ENCODE measurements at regions not wholly inside any gene's neighbourhood (a gene's known extent, or its start where the extent isn't known, plus 50 kb on each side); places are given as distances from the start of the nearest gene placed in this dataset.
"Not testable (repeated sequence)": the region's sequence is repeated elsewhere in the genome, so short reads cannot be mapped to it uniquely, and the experiment has no call there.

DNA sequence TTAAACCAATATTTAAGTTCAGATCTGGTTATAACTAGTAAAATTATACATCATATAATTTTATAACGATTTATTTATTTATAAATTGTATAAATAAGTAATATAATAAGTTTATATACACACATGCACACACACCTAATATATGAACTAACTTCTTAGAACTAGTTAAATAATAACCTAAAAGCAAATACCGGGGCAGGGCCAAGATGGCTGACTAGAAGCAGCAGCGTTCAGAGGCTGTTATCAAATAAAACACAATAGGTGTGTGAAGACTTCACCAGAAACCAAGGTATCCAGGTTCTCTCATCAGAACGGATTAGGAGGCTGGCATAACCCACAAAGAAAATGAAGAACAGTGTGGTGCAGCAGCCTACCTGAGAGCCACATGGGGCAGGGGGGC lies 653.6 kb upstream of the CBLB start:
- no peak for TF ChIP-seq ESRRG (CRISPR knock-in tag; IDR thresholded peaks at IDR 0.05)
- no peak for TF ChIP-seq OSR1 (CRISPR knock-in tag; IDR thresholded peaks at IDR 0.05)
- no peak for TF ChIP-seq ISL1 (CRISPR knock-in tag; IDR thresholded peaks at IDR 0.05)
- TF ChIP-seq BACH2 (CRISPR knock-in tag; IDR thresholded peaks at IDR 0.05; ENCODE audit: borderline replicate concordance), result no peak
- no peak for ATAC-seq

DNA sequence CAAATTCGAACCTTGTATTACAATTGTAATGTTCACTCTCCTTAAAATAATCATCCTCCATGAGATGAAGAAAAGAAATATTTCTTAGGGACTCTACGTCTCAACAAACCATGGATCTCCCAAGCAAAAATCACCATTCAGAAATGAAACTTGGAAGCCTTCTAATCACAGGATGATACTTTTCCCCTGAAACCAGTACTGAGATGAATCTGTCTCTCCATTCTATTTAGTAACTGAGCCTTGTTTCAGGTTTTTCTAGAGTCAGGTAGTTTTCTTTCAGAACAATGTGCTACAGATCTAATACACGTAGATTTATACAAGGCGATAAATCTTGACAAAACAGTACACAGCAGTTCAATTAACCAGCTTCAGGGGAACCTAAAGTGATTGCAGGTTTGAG lies 660.1 kb upstream of the CBLB start:
- ATAC-seq, result no peak

DNA sequence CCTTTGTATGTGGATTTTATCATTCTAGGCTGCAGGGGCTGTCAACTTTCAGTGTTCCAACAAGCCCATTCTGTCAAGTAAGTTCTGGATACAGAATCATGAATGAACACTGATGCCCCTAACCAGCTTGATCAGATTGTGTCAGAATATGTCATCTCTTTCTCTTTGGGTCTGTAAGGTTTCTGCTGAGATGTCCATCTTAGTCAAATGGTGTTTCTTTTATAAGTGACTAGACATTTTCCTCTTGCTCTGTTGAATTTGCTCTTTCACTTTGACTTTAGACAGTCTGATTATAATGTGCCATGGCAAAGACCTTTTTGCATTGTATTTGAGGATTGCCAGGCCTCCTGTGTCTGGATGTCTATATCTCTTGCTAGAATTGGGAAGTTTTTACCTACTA lies 660.9 kb upstream of the CBLB start:
- ATAC-seq, result no peak
- no peak for TF ChIP-seq TCF4 (CRISPR knock-in tag; IDR thresholded peaks at IDR 0.05; ENCODE audit: borderline replicate concordance)

More for the DNA sequence above, 660.1 kb upstream of the CBLB start:
- TF ChIP-seq ZNF8 (CRISPR knock-in tag; IDR thresholded peaks at IDR 0.05), result no peak
- TF ChIP-seq ARNTL (CRISPR knock-in tag; IDR thresholded peaks at IDR 0.05; ENCODE audit: borderline replicate concordance, low read depth), result no peak
- TF ChIP-seq GLIS3 (CRISPR knock-in tag; IDR thresholded peaks at IDR 0.05), result no peak

DNA sequence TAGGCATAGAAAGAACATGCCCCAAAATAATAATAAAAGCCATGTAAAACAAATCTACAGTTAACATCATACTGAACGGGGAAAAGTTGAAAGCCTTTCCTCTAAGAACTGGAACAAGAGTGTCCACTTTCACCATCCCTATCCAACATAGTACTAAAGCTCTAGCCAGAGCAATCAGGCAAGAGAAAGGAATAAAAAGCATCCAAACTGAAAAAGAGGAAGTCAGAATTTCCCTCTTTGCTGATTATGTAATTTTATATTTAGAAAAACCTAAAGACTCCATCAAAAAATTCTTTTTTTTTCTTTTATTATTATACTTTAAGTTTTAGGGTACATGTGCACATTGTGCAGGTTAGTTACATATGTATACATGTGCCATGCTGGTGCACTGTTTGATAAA lies 661.6 kb upstream of the CBLB start:
- TF ChIP-seq ZNF70 (CRISPR knock-in tag; IDR thresholded peaks at IDR 0.05) (no peak), ZNF8 (CRISPR knock-in tag; IDR thresholded peaks at IDR 0.05) (no peak), CSDC2 (CRISPR knock-in tag; IDR thresholded peaks at IDR 0.05) (no peak), RARB (CRISPR knock-in tag; IDR thresholded peaks at IDR 0.05) (no peak), TOX (CRISPR knock-in tag; IDR thresholded peaks at IDR 0.05; ENCODE audit: borderline replicate concordance) (no peak), PPARA (CRISPR knock-in tag; IDR thresholded peaks at IDR 0.05; ENCODE audit: borderline replicate concordance) (no peak), SNAI2 (CRISPR knock-in tag; IDR thresholded peaks at IDR 0.05) (no peak), ZC3H10 (CRISPR knock-in tag; IDR thresholded peaks at IDR 0.05) (no peak)
- TF ChIP-seq, protein P1, sequence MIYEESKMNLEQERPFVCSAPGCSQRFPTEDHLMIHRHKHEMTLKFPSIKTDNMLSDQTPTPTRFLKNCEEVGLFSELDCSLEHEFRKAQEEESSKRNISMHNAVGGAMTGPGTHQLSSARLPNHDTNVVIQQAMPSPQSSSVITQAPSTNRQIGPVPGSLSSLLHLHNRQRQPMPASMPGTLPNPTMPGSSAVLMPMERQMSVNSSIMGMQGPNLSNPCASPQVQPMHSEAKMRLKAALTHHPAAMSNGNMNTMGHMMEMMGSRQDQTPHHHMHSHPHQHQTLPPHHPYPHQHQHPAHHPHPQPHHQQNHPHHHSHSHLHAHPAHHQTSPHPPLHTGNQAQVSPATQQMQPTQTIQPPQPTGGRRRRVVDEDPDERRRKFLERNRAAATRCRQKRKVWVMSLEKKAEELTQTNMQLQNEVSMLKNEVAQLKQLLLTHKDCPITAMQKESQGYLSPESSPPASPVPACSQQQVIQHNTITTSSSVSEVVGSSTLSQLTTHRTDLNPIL (CRISPR knock-in tag; IDR thresholded peaks at IDR 0.05; ENCODE audit: low read depth), result no peak
- TF ChIP-seq, protein P2, sequence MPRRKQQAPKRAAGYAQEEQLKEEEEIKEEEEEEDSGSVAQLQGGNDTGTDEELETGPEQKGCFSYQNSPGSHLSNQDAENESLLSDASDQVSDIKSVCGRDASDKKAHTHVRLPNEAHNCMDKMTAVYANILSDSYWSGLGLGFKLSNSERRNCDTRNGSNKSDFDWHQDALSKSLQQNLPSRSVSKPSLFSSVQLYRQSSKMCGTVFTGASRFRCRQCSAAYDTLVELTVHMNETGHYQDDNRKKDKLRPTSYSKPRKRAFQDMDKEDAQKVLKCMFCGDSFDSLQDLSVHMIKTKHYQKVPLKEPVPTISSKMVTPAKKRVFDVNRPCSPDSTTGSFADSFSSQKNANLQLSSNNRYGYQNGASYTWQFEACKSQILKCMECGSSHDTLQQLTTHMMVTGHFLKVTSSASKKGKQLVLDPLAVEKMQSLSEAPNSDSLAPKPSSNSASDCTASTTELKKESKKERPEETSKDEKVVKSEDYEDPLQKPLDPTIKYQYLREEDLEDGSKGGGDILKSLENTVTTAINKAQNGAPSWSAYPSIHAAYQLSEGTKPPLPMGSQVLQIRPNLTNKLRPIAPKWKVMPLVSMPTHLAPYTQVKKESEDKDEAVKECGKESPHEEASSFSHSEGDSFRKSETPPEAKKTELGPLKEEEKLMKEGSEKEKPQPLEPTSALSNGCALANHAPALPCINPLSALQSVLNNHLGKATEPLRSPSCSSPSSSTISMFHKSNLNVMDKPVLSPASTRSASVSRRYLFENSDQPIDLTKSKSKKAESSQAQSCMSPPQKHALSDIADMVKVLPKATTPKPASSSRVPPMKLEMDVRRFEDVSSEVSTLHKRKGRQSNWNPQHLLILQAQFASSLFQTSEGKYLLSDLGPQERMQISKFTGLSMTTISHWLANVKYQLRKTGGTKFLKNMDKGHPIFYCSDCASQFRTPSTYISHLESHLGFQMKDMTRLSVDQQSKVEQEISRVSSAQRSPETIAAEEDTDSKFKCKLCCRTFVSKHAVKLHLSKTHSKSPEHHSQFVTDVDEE (CRISPR knock-in tag; IDR thresholded peaks at IDR 0.05), result no peak
- TF ChIP-seq, protein P3, sequence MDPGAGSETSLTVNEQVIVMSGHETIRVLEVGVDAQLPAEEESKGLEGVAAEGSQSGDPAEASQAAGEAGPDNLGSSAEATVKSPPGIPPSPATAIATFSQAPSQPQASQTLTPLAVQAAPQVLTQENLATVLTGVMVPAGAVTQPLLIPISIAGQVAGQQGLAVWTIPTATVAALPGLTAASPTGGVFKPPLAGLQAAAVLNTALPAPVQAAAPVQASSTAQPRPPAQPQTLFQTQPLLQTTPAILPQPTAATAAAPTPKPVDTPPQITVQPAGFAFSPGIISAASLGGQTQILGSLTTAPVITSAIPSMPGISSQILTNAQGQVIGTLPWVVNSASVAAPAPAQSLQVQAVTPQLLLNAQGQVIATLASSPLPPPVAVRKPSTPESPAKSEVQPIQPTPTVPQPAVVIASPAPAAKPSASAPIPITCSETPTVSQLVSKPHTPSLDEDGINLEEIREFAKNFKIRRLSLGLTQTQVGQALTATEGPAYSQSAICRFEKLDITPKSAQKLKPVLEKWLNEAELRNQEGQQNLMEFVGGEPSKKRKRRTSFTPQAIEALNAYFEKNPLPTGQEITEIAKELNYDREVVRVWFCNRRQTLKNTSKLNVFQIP (CRISPR knock-in tag; IDR thresholded peaks at IDR 0.05; ENCODE audit: borderline replicate concordance, low read depth), result no peak
- no peak for ATAC-seq

DNA sequence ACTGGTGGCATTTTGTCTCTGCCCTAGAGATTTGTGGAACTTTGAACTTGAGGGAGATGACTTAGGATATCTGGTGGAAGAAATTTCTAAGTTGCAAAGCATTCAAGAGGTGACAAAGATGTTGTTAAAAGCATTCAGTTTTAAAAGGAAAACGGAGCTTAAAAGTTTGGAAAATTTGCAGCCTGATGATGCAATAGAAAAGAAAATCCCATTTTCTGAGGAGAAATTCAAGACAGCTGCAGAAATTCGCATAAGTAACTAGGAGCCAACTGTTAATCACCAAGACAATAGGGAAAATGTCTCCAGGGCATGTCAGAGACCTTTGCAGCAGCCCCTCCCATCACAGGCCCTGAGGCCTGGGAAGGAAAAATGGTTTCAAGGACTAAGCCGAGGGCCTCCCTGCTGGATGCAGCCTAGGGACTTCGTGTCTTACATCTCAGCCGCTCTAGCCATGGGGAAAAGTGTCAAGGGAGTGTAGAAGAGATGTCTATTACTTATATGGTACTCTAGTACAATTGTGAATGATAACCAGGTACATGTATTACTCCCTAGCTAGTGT lies 663.0 kb upstream of the CBLB start:
- ATAC-seq, result not testable (repeated sequence)

DNA sequence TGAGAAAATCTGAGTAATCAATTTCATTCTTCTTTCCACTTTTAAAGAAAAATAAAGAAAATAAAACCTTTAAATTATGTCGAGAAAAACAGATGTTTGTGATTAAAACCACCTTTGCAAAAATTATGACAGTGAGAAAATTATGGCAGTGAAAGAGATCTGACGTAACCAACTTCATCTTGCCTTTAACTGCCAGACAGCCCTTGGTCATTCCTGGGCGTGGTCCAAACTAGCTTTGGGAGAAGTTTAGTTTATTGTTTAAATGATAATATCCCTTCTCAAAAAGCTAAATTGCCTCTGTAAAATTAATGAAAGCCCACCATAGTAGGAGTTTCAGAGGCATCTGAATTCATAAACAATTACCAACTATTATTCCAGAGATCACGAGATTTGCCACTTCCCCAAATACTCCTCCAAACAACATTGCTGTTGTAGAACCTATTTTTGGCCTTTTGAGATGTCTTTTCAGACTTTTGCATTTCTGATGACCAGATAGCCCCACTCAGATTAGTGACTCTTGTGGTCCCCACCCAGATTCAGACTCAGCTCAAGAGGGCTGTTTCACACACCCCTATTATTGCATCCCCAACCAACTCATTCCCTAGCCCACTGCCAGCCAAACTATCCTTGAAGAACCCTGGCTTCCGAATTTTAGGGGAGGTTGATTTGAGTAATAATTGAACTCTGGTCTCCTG lies 664.4 kb upstream of the CBLB start:
- ATAC-seq, result no peak
- TF ChIP-seq OSR1 (CRISPR knock-in tag; IDR thresholded peaks at IDR 0.05), result no peak
- TF ChIP-seq BACH2 (CRISPR knock-in tag; IDR thresholded peaks at IDR 0.05; ENCODE audit: borderline replicate concordance), result no peak
- no peak for TF ChIP-seq PPARA (CRISPR knock-in tag; IDR thresholded peaks at IDR 0.05; ENCODE audit: borderline replicate concordance)

DNA sequence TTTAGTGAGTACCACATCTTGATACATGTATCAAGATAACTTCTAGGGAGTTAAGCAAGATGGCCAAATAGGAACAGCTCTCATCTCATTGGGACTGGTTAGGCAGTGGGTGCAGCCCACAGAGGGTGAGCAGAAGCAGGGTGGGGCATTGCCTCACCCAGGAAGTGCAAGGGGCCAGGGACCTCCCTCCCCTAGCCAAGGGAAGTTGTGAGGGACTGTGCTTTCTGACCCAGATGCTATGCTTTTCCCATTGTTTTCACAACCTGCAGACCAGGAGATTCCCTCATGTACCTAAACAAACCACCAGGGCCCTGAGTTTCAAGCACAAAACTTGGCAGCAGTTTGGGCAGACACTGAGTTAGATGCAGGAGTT lies 665.0 kb upstream of the CBLB start:
- ATAC-seq, result no peak
- no peak for TF ChIP-seq PPARA (CRISPR knock-in tag; IDR thresholded peaks at IDR 0.05; ENCODE audit: borderline replicate concordance)
- TF ChIP-seq, protein P2 (CRISPR knock-in tag; IDR thresholded peaks at IDR 0.05), result no peak
- TF ChIP-seq, protein P3 (CRISPR knock-in tag; IDR thresholded peaks at IDR 0.05; ENCODE audit: borderline replicate concordance, low read depth), result no peak
- no peak for TF ChIP-seq ZNF565 (CRISPR knock-in tag; conservative IDR thresholded peaks at IDR 0.05; ENCODE audit: low read depth)
- no peak for TF ChIP-seq ZNF8 (CRISPR knock-in tag; IDR thresholded peaks at IDR 0.05)

All from SK-N-SH treated with all-trans-retinoic acid at 6 μM for 48 hours (cell line).